AG04449 (cell line): ENCODE measurements at regions not wholly inside any gene's neighbourhood (a gene's known extent, or its start where the extent isn't known, plus 50 kb on each side); places are given as distances from the start of the nearest gene placed in this dataset.

Experiments used
- CTCF ChIA-PET: fragments of 350-600 bp; formaldehyde crosslinking; extraction: SDS; loops from one replicate; lab custom pipeline; 2021; ENCODE audit warnings: antibody characterized with exemption; lab: Yijun Ruan, JAX
- POLR2A ChIA-PET: fragments of 400-600, 350-600 bp; formaldehyde crosslinking; extraction: SDS; loops from one replicate; lab custom pipeline; 2020; ENCODE audit warnings: antibody characterized with exemption, inconsistent platforms; lab: Yijun Ruan, JAX
- DNase-seq: peaks from one replicate; pipeline ENCODE4 v3.0.0-alpha.2; 2010; ENCODE audit warnings: low read depth, low spot score
- H3K4me3 ChIP-seq: 2 replicates; pipeline ENCODE4 v1.5.1; 2011; ENCODE audit warnings: low read depth, mild to moderate bottlenecking, control low read depth, low read length
- CTCF ChIP-seq: IDR thresholded peaks from one replicate; pipeline ENCODE4 v1.5.1; 2011; ENCODE audit warnings: mild to moderate bottlenecking, moderate library complexity, low read length, control low read depth, inconsistent platforms; ENCODE audit not compliant: insufficient read depth; ENCODE audit errors: missing control alignments

- no peak for DNase-seq
- ChIA-PET POLR2A (no interaction called here), CTCF (no interaction called here)
- H3K4me3 ChIP-seq = no peak overlapping the region
- no peak for TF ChIP-seq CTCF
Measured at GRCh38 chr10:64206409-64206808, 685.2 kb downstream of the REEP3 start.

- DNase-seq = no peak
- CTCF ChIA-PET = no interaction called here
- TF ChIP-seq CTCF = no peak
Measured at GRCh38 chr10:64209561-64209960, 688.4 kb downstream of the REEP3 start.

GRCh38 chr10:64210211-64210610 is 689.0 kb downstream of the REEP3 start:
- no peak overlapping the region for H3K4me3 ChIP-seq
- POLR2A ChIA-PET = no interaction called here
- CTCF ChIA-PET = no interaction called here

More at GRCh38 chr10:64209561-64209960, 688.4 kb downstream of the REEP3 start:
- POLR2A ChIA-PET = no interaction called here
- no peak overlapping the region for H3K4me3 ChIP-seq

GRCh38 chr10:64211466-64211865 is 690.3 kb downstream of the REEP3 start:
- CTCF ChIA-PET = no interaction called here
- DNase-seq = no peak
- no peak overlapping the region for H3K4me3 ChIP-seq
- TF ChIP-seq CTCF = no peak
- POLR2A ChIA-PET = no interaction called here

More at GRCh38 chr10:64210211-64210610, 689.0 kb downstream of the REEP3 start:
- no peak for DNase-seq
- no peak for TF ChIP-seq CTCF

- no peak for DNase-seq
- ChIA-PET CTCF (no interaction called here), POLR2A (no interaction called here)
- no peak overlapping the region for H3K4me3 ChIP-seq
- no peak for TF ChIP-seq CTCF
Measured at GRCh38 chr10:64215088-64215487, 693.9 kb downstream of the REEP3 start.

GRCh38 chr10:64219271-64220025 is 698.2 kb downstream of the REEP3 start:
- no peak for DNase-seq
- CTCF ChIA-PET = no interaction called here
- TF ChIP-seq CTCF = no peak
- POLR2A ChIA-PET = no interaction called here
- no peak overlapping the region for H3K4me3 ChIP-seq
